Neuronal stem cell (in vitro differentiated cells): ENCODE measurements at regions not wholly inside any gene's neighbourhood (a gene's known extent, or its start where the extent isn't known, plus 50 kb on each side); places are given as distances from the start of the nearest gene placed in this dataset.

ENCODE experiments used
- DNase-seq: peaks from one replicate; pipeline ENCODE4 v3.0.0-alpha.2; 2013; ENCODE audit warnings: low spot score
- H2AFZ ChIP-seq: one replicate; pipeline ENCODE4 v1.6.1; 2013; ENCODE audit warnings: mild to moderate bottlenecking, low read length, inconsistent platforms
- H2AK5ac ChIP-seq: 2 replicates; pipeline ENCODE4 v1.6.1; 2013; ENCODE audit warnings: low read depth, mild to moderate bottlenecking, inconsistent platforms, low read length, moderate library complexity, mixed read lengths
- H2BK120ac ChIP-seq: 2 replicates; pipeline ENCODE4 v1.6.1; 2013; ENCODE audit warnings: low read depth, mild to moderate bottlenecking, inconsistent platforms, low read length, moderate library complexity, mixed read lengths
- H2BK12ac ChIP-seq: one replicate; pipeline ENCODE4 v1.6.1; 2013; ENCODE audit warnings: low read length, inconsistent platforms
- H2BK15ac ChIP-seq: 2 replicates; pipeline ENCODE4 v1.6.1; 2013; ENCODE audit warnings: mild to moderate bottlenecking, low read length, inconsistent platforms, mixed read lengths
- H2BK5ac ChIP-seq: one replicate; pipeline ENCODE4 v1.6.1; 2013; ENCODE audit warnings: inconsistent platforms, mild to moderate bottlenecking, low read length, moderate library complexity
- H3K14ac ChIP-seq: one replicate; pipeline ENCODE4 v1.6.1; 2013; ENCODE audit warnings: low read length, inconsistent platforms
- H3K18ac ChIP-seq: 2 replicates; pipeline ENCODE4 v1.6.1; 2013; ENCODE audit warnings: low read length, inconsistent platforms
- H3K23ac ChIP-seq: 2 replicates; pipeline ENCODE4 v1.6.1; 2013; ENCODE audit warnings: low read depth, mild to moderate bottlenecking, mixed read lengths, low read length, inconsistent platforms; ENCODE audit not compliant: poor library complexity
- H3K27ac ChIP-seq: replicated peaks from 3 replicates; pipeline ENCODE4 v1.5.1; 2013; ENCODE audit warnings: low read length, inconsistent platforms
- H3K27me3 ChIP-seq, 3 experiments: 2 replicates each; pipeline ENCODE4 v1.6.1; 2013; ENCODE audit warnings: low read length in 3 of 3, mild to moderate bottlenecking in 2 of 3, inconsistent platforms in 1 of 3, low read depth in 1 of 3, mixed read lengths in 1 of 3, moderate library complexity in 1 of 3; ENCODE audit not compliant: control insufficient read depth in 3 of 3, insufficient read depth in 3 of 3
- H3K36me3 ChIP-seq, 2 donors: replicated peaks in 1 of 2; 2 replicates each; pipeline ENCODE4 v1.6.1; 2013; ENCODE audit warnings: low read length in 2 of 2; ENCODE audit not compliant: control insufficient read depth in 2 of 2, insufficient read depth in 2 of 2
- H3K4ac ChIP-seq: 2 replicates; pipeline ENCODE4 v1.6.1; 2013; ENCODE audit warnings: inconsistent platforms, mild to moderate bottlenecking, low read length, moderate library complexity
- H3K4me1 ChIP-seq, 2 donors: 1 replicate in 1 of 2; 2 replicates in 1 of 2; pipeline ENCODE4 v1.6.1; 2013; ENCODE audit warnings: low read length in 2 of 2, low read depth in 1 of 2; ENCODE audit not compliant: control insufficient read depth in 2 of 2, insufficient read depth in 1 of 2
- H3K4me2 ChIP-seq: one replicate; pipeline ENCODE4 v1.6.1; 2013; ENCODE audit warnings: mild to moderate bottlenecking, low read length, inconsistent platforms; ENCODE audit not compliant: insufficient read depth, poor library complexity, severe bottlenecking
- H3K4me3 ChIP-seq, 2 donors: 2 replicates each; pipeline ENCODE4 v1.5.1; 2013; ENCODE audit warnings: low read length in 2 of 2, mild to moderate bottlenecking in 2 of 2, inconsistent platforms in 1 of 2, moderate library complexity in 1 of 2
- H3K79me1 ChIP-seq: one replicate; pipeline ENCODE4 v1.6.1; 2013; ENCODE audit warnings: low read depth, mild to moderate bottlenecking, inconsistent platforms, low read length, moderate library complexity
- H3K9ac ChIP-seq: one replicate; pipeline ENCODE4 v1.6.1; 2013; ENCODE audit warnings: mild to moderate bottlenecking, low read depth, low read length, inconsistent platforms; ENCODE audit not compliant: poor library complexity
- H3K9me3 ChIP-seq, 2 donors: replicated peaks in 1 of 2; 2 replicates each; pipeline versions ENCODE3 to v1.6.1; 2013; ENCODE audit warnings: low read length in 2 of 2, mild to moderate bottlenecking in 2 of 2, inconsistent platforms in 1 of 2, low read depth in 1 of 2, mixed read lengths in 1 of 2, moderate library complexity in 1 of 2; ENCODE audit not compliant: control insufficient read depth in 2 of 2, insufficient read depth in 1 of 2
- H4K8ac ChIP-seq: one replicate; pipeline ENCODE4 v1.6.1; 2013; ENCODE audit warnings: low read depth, mild to moderate bottlenecking, inconsistent platforms, low read length, moderate library complexity
- H4K91ac ChIP-seq: one replicate; pipeline ENCODE4 v1.6.1; 2013; ENCODE audit warnings: low read length, low read depth, mild to moderate bottlenecking, inconsistent platforms; ENCODE audit not compliant: poor library complexity
- WGBS, 2 donors: extraction: QIAGEN DNeasy Blood & Tissue Kit; methylation state at CpG; one replicate each; pipeline ENCODE4 v1.1.7; 2013; ENCODE audit warnings: missing lambda C conversion rate in 2 of 2, mixed read lengths in 1 of 2; ENCODE audit not compliant: insufficient read length in 2 of 2, insufficient replicate concordance in 1 of 2; ENCODE audit errors: extremely low coverage in 2 of 2; 5-methylcytosine and 5-hydroxymethylcytosine counted together

DNA sequence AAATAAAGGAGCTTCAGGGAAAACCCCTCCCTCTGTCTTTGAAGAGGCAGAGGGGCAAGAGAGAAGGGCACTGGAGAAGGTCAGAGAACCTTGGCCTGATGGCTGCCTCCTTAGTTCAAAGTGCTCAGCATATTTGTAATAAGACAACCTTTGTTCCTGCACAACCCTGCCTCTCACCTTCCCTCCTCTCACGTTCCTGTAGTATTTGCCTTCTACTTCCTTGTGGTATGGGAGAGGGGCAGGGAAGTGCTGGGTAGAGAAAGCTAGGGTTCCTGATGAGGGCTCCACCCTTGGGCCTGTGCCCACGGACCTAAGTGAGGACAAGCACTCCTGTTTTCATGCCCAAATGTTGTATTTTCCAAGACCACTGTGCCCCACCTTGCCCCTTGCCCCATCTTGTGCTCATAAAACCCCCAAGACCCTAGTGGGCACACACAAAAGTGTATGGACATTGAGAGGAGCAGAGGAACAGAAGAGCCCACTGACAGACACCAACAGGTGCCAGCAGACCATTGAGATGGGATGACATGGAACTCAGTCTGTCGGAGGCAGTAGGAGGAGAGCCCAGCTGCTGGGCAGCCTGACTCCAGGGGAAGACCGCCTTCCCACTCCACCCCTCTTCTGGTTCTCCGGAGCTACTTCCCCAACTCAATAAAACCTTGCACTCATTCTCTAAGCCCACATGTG lies 261.5 kb upstream of the CCDC196 start:
- H4K8ac ChIP-seq = no peak overlapping the region
- no peak overlapping the region for H3K9ac ChIP-seq
- H3K4me2 ChIP-seq = no peak overlapping the region
- H2AK5ac ChIP-seq = no peak overlapping the region
- WGBS, 2 donors = no CpG with 5 or more reads among the region's 5 CpGs
- no peak for DNase-seq
- no peak overlapping the region for H4K91ac ChIP-seq
- H2BK120ac ChIP-seq = no peak overlapping the region
- no peak overlapping the region for H2BK15ac ChIP-seq
- H2BK12ac ChIP-seq = no peak overlapping the region
- no peak overlapping the region for H2AFZ ChIP-seq
- H3K27me3 ChIP-seq = no peaks in the 10 kb centered on the region
- H3K18ac ChIP-seq = no peak overlapping the region
- no peak overlapping the region for H3K14ac ChIP-seq
- H3K4me3 ChIP-seq = no peak overlapping the region
- no peak overlapping the region for H2BK5ac ChIP-seq
- no peaks in the 10 kb centered on the region for H3K79me1 ChIP-seq
- peaks cover 0 to 4% of the 10 kb centered on the region in 2 donors for H3K4me1 ChIP-seq
- H3K23ac ChIP-seq = no peak overlapping the region
- H3K27ac ChIP-seq = no peak overlapping the region
- H3K4ac ChIP-seq = no peak overlapping the region
- H3K9me3 ChIP-seq = no peaks in the 10 kb centered on the region
- H3K36me3 ChIP-seq = no peaks in the 10 kb centered on the region

DNA sequence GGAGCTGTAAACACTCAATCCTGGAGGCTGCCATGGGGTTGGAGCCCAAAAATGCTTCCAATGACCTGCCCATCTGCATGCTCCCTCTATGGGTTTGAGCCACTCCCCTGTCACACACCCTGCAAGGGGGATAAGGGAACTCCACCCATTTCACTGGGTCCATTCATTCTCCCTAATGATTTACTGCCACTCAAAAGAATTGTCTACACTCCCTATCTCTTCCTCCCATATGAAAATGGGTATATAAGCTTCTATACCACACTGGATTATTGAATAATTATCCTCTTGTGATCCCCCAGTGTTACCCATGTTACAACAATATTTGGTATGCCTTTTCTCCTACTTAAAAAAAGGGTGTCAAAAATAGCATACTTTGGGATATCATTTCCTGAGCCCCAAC lies 260.8 kb upstream of the CCDC196 start:
- Histone ChIP-seq H2BK120ac (no peak overlapping the region), H3K9me3 (no peaks in the 10 kb centered on the region)
- DNase-seq = no peak

DNA sequence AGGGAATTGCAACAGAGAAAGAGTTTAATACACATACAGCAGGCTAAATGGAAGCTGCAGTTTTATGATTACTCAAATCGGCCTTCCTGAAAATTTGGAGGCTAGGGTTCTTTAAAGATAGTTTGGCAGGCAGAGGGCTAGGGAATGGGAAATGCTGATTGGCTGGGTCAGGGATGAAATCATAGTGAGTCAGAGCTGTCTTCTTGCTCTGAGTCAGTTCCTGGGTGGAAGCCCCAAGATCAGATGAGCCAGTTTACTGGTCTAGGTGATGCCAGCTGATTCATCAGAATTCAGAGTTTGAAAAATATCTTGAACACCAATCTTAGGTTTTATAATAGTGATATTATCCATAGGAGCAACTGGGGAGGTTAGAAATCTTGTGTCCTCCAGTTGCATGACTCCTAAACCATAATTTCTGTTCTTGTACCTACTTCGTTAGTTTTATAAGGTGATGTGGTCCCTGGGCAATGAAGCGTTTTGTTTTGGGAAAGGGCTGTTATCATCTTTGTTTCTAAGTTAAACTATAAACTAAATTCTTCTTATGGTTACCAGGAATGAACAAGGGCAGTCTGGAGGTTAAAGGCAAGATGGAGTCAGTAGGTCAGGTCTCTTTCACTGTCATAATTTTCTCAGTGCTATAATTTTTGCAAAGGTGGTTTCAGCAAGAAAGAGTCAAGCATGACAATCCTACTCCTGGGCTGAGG lies 257.8 kb upstream of the CCDC196 start:
- Histone ChIP-seq H3K18ac (no peak overlapping the region), H3K4ac (no peak overlapping the region), H3K4me1 (peaks cover 0 to 4% of the 10 kb centered on the region in 2 donors), H3K4me3 (no peak overlapping the region), H2BK5ac (no peak overlapping the region), H4K91ac (no peak overlapping the region), H3K23ac (no peak overlapping the region), H3K27me3 (no peaks in the 10 kb centered on the region), H3K4me2 (no peak overlapping the region), H3K79me1 (no peaks in the 10 kb centered on the region), H3K27ac (no peak overlapping the region), H3K9me3 (no peaks in the 10 kb centered on the region), H2AK5ac (no peak overlapping the region), H2BK15ac (no peak overlapping the region), H3K36me3 (no peaks in the 10 kb centered on the region), H2BK12ac (no peak overlapping the region), H3K14ac (no peak overlapping the region), H2BK120ac (no peak overlapping the region), H2AFZ (no peak overlapping the region), H4K8ac (no peak overlapping the region), H3K9ac (no peak overlapping the region)
- DNase-seq = no peak
- no CpG with 5 or more reads among the region's 3 CpGs for WGBS, 2 donors

More for the DNA sequence above, 260.8 kb upstream of the CCDC196 start:
- Histone ChIP-seq H4K91ac (no peak overlapping the region), H3K18ac (no peak overlapping the region), H3K4ac (no peak overlapping the region), H3K79me1 (no peaks in the 10 kb centered on the region), H2BK15ac (no peak overlapping the region), H3K27ac (no peak overlapping the region), H3K27me3 (no peaks in the 10 kb centered on the region), H3K36me3 (no peaks in the 10 kb centered on the region), H3K4me3 (no peak overlapping the region), H3K4me2 (no peak overlapping the region), H3K4me1 (peaks cover 0 to 4% of the 10 kb centered on the region in 2 donors), H3K14ac (no peak overlapping the region), H2BK5ac (no peak overlapping the region), H2AFZ (no peak overlapping the region), H3K9ac (no peak overlapping the region), H2AK5ac (no peak overlapping the region), H2BK12ac (no peak overlapping the region), H4K8ac (no peak overlapping the region), H3K23ac (no peak overlapping the region)

DNA sequence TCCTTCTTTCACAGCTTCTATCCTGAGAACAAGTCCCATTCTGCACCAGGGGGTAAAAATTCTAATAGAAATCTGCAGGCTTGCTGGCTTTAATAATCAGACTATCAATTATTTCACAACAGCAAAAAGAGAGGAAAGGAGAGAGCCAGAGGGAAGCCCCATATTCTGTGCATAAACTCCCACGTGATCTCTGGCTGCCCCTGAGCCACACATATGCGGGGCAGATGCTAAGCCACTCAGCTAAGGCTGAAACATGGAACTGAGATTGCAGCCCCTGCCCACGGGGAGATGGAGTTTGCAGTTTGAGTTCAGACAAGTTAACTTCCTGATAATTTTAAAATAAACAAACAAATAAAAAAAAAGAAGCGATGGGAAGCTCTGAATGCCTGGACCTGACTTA lies 254.4 kb upstream of the CCDC196 start:
- H4K91ac ChIP-seq = no peak overlapping the region
- no peaks in the 10 kb centered on the region for H3K9me3 ChIP-seq
- H3K27me3 ChIP-seq = no peaks in the 10 kb centered on the region
- no peak overlapping the region for H2AFZ ChIP-seq
- H2AK5ac ChIP-seq = no peak overlapping the region
- no peak overlapping the region for H3K9ac ChIP-seq
- no peak overlapping the region for H2BK5ac ChIP-seq
- H3K27ac ChIP-seq = no peak overlapping the region
- H2BK120ac ChIP-seq = no peak overlapping the region
- H3K4me3 ChIP-seq = no peak overlapping the region
- H4K8ac ChIP-seq = no peak overlapping the region
- no peak overlapping the region for H3K14ac ChIP-seq
- H3K4me2 ChIP-seq = no peak overlapping the region
- H3K4me1 ChIP-seq = no peaks in the 10 kb centered on the region
- no peak overlapping the region for H3K4ac ChIP-seq
- DNase-seq = no peak
- no peak overlapping the region for H2BK12ac ChIP-seq
- H3K23ac ChIP-seq = no peak overlapping the region
- no peaks in the 10 kb centered on the region for H3K79me1 ChIP-seq
- H2BK15ac ChIP-seq = no peak overlapping the region
- H3K36me3 ChIP-seq = no peaks in the 10 kb centered on the region
- H3K18ac ChIP-seq = no peak overlapping the region
- WGBS, 2 donors = no CpG with 5 or more reads among the region's 4 CpGs
